Ectodermal cell (in vitro differentiated cells): ENCODE measurements at regions not wholly inside any gene's neighbourhood (a gene's known extent, or its start where the extent isn't known, plus 50 kb on each side); places are given as distances from the start of the nearest gene placed in this dataset.

Experiments used
- H3K27ac ChIP-seq: 2 replicates; pipeline ENCODE4 v1.7.0; 2013; ENCODE audit warnings: mild to moderate bottlenecking, low read depth, low read length; ENCODE audit not compliant: insufficient read depth, poor library complexity, severe bottlenecking
- H3K27me3 ChIP-seq: 2 replicates; pipeline ENCODE4 v1.7.0; 2013; ENCODE audit warnings: mild to moderate bottlenecking, low read length; ENCODE audit not compliant: insufficient read depth, control insufficient read depth, poor library complexity, severe bottlenecking
- H3K36me3 ChIP-seq: one replicate; pipeline ENCODE4 v1.7.0; 2013; ENCODE audit warnings: low read length; ENCODE audit not compliant: control insufficient read depth, insufficient read depth
- H3K4me1 ChIP-seq: one replicate; pipeline ENCODE4 v1.7.0; 2013; ENCODE audit warnings: low read length; ENCODE audit not compliant: control insufficient read depth, insufficient read depth
- H3K4me3 ChIP-seq: 2 replicates; pipeline ENCODE4 v1.7.0; 2013; ENCODE audit warnings: low read depth, low read length, control low read depth; ENCODE audit not compliant: insufficient read depth
- H3K9me3 ChIP-seq: 2 replicates; pipeline ENCODE4 v1.7.0; 2013; ENCODE audit warnings: mild to moderate bottlenecking, low read length, moderate library complexity; ENCODE audit not compliant: control insufficient read depth
- WGBS, 2 experiments: methylation state at CpG; one replicate each; pipeline ENCODE4 v1.1.7; 2013; ENCODE audit warnings: missing lambda C conversion rate in 2 of 2; 5-methylcytosine and 5-hydroxymethylcytosine counted together

DNA sequence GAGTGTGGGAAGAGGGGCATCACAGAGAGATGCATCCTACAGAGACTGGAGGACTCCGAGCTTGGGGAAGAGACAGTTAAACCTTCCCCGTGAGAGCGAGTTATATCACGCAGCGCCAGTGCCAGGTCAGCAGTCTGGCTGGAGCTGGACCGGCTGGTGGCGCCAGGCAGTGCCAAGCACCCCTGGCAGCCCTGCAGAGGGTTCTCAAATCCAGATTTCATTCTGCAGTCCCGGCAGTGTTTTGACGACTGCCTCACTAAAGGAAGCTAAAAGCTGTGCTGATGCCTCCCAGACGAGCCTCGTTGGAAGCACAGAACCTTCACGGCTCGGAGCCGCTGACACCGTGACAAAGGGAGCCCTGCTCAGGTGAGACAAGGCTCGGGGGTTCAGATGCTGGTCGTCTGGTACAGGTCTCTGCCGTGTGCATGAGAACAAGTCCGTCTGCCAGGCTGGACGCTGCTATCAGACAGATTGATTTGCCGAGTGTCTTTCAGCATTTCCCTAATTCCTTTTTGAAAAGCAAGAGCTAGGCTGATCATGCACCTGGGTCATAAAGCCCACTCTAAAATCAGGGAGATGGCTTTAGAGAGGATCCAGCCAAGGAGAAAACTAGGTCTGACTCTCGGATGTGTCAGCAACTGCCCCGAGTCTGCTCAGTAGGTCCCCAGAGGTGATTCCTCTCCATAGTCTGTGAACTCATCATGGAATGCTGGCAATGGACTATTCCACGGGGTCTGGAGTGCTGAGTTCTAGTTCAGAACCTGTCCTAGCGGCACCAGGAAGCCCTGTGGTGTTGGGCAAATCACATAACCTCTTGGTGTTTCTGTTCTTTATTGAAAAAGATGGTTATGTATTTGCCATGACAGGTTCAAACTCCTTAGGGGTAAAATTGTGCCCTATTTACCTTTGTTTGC is 240.6 kb downstream of the SOX11 start:
- Histone ChIP-seq H3K36me3 (no peaks in the 10 kb centered on the region), H3K9me3 (no peaks in the 10 kb centered on the region), H3K27me3 (no peaks in the 10 kb centered on the region), H3K4me1 (peaks cover 6% of the 10 kb centered on the region), H3K27ac (no peak overlapping the region), H3K4me3 (no peak overlapping the region)
- 92% methylated on average over 25 of the region's 25 CpGs for WGBS, 2 experiments

DNA sequence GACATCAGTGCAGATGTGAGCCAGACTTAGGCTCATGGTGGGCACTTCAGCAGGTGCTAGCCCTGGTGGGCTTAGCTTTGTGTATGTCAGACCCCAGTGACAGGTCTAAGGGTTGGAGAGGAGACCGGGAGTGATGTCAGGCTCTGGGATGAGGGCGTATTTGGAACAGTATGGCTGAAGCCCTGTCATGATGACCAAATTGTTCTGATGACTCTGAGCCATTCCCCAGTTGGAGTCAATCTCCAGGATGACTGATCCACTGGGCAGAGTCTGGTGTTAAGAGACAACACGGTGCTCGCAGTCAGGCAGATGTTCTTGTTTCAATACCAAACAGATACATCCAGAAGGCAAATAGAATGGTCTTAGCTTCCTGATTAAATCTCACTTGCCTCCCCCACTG is 241.5 kb downstream of the SOX11 start:
- no peaks in the 10 kb centered on the region for H3K36me3 ChIP-seq
- no peak overlapping the region for H3K27ac ChIP-seq
- H3K27me3 ChIP-seq = no peaks in the 10 kb centered on the region
- 84% methylated on average over 4 of the region's 4 CpGs for WGBS, 2 experiments
- H3K4me1 ChIP-seq = peaks cover 15% of the 10 kb centered on the region
- H3K9me3 ChIP-seq = no peaks in the 10 kb centered on the region
- H3K4me3 ChIP-seq = no peak overlapping the region

DNA sequence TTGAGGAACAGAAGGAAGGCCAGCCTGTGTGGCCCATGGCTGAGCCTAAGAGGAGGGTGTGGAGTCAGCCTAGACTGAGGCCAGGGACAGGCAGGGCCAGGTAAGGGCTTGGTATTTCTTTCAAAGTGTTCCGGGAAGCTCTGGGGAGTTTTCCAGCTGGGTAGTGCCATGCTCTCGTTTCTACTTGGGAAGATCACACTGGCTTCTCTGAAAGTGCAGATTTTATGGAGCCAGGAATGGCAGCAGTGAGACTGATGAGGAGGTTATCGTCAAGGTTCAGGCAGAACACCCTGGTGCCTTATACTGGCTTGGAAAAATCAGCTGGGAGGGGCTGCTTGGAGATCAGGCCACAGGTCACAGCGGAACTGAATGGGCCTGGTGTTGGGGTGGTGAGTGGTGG is 245.1 kb downstream of the SOX11 start:
- Histone ChIP-seq H3K4me3 (no peak overlapping the region), H3K36me3 (no peaks in the 10 kb centered on the region), H3K27ac (no peak overlapping the region), H3K27me3 (no peaks in the 10 kb centered on the region), H3K9me3 (no peaks in the 10 kb centered on the region), H3K4me1 (peaks cover 16% of the 10 kb centered on the region)
- 90 to 91% methylated on average over 4 of the region's 4 CpGs for WGBS, 2 experiments

DNA sequence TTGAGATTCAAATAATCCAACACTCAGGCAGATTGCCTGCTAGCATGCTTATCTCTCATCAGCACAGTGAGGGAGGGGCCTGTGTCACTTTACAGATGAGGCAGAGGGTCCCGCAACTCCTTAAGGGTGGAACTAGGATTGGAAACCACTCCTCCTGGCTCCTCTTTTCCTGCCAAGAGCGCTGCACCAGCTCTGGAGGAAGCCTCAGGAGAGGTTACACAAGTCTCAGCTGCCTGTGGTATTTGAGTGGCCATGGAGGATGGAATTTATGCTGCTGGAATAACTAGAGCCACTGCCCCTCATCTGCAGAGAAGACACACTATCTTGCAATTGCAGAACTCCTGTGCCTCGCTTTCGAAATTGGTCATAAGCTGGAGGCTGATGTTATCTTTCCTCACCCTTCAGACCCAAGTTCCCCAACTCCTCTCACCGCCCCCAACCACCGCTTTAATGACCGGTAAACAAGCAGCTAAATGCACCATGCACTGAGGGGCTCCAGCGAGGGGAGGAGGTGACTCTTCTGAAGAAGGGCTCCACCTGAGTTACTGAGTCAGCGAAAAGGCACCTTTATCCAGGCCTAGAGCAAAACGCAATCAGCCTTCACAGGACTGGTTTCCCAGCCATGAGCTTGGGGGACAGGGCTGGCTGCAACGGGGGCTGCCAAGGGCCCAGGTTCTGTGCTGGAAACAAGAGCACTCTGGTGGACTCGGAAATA is 245.8 kb downstream of the SOX11 start:
- Histone ChIP-seq H3K27me3 (no peaks in the 10 kb centered on the region), H3K36me3 (no peaks in the 10 kb centered on the region), H3K4me1 (peaks cover 16% of the 10 kb centered on the region), H3K9me3 (no peaks in the 10 kb centered on the region), H3K4me3 (no peak overlapping the region), H3K27ac (no peak overlapping the region)
- WGBS, 2 experiments = 79 to 82% methylated on average over 11 to 12 of the region's 12 CpGs

DNA sequence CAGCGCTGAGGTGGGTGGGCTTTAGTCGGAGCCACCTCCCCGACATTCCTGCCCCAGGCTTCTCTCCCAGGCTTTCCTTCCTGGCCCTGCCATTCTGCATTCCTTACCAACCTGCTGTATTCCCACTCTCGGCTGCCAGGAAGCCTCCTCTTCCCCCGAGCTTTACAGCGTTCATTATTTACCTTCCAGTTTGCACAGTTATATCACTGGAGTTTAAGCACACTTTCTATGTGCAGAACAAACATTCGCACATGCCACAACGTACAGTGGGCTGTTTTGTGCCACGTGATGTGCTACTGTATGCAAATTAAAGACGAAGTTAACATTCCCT is 246.3 kb downstream of the SOX11 start:
- H3K36me3 ChIP-seq = no peaks in the 10 kb centered on the region
- H3K4me1 ChIP-seq = peaks cover 18% of the 10 kb centered on the region
- no peak overlapping the region for H3K27ac ChIP-seq
- H3K9me3 ChIP-seq = no peaks in the 10 kb centered on the region
- H3K27me3 ChIP-seq = no peaks in the 10 kb centered on the region
- no peak overlapping the region for H3K4me3 ChIP-seq
- WGBS, 2 experiments = 67 to 68% methylated on average over 10 of the region's 10 CpGs

DNA sequence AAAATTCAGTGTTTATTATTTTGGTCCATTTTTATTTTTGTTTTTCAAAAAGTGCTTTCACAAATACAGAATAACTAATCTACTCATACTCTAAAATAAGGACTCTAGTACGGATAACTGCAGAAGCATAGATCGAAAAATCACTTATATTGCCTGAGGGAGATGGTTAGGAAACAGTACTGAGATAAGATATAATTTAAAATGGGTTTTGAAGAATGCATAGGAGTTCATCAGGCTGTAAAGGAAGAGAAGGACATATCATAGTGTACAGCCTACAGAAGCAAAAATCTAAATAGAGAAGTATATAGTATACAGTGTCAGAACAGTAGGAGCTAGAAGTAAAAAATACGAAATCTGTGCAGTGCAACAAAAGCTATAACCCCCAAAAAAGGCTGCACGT is 247.4 kb downstream of the SOX11 start:
- H3K4me1 ChIP-seq = peaks cover 24% of the 10 kb centered on the region
- no peaks in the 10 kb centered on the region for H3K27me3 ChIP-seq
- H3K9me3 ChIP-seq = no peaks in the 10 kb centered on the region
- H3K36me3 ChIP-seq = no peaks in the 10 kb centered on the region
- H3K4me3 ChIP-seq = no peak overlapping the region
- no peak overlapping the region for H3K27ac ChIP-seq
- WGBS, 2 experiments = 95 to 97% methylated on average over 4 of the region's 4 CpGs

DNA sequence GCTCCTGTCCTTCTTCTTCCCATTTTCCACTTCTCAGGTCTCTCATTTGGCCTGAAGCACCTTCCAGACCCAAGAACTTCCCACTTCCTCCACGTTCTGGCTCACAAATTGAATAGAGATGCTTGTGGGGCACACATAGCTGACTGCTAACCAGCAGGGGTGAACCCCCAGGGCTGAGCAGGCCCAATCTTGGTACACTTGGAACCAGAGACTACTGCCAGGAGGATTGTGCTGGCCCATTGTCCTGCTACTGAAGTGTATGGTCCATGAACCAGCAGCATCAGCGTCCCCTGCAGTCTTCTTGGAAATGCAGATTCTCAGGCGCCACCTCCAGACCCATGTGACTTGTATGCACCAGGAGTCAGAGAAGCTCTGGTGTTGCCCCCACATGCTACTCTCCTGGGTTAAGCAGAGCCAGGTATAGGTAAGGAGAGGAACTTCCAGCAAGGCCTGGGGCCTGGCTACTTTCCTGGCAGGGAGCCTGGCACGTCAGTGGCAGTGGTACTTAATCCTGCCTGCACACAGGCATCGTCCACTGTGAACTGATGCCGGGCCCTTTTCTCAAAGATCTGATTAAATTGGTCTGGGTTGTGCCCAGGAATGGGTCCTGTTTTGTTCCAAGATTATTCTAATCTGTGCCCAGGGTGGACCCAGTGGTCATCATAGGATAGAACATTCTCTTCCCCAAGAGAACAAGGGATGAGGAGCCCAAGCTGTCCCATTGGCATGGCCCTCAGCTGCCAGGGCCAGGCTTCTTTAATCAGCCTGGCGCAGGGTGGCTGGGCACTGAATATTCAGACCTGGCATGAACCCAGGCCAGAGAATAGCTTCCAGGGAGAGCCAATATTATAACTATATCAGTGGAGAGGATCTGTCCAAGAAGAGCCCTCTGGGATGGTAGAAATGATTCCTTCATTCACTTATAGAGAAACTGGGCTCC is 248.7 kb downstream of the SOX11 start:
- Histone ChIP-seq H3K4me1 (peaks cover 33% of the 10 kb centered on the region), H3K9me3 (no peaks in the 10 kb centered on the region), H3K36me3 (no peaks in the 10 kb centered on the region), H3K4me3 (no peak overlapping the region), H3K27ac (no peak overlapping the region), H3K27me3 (no peaks in the 10 kb centered on the region)
- 92 to 94% methylated on average over 7 of the region's 7 CpGs for WGBS, 2 experiments

DNA sequence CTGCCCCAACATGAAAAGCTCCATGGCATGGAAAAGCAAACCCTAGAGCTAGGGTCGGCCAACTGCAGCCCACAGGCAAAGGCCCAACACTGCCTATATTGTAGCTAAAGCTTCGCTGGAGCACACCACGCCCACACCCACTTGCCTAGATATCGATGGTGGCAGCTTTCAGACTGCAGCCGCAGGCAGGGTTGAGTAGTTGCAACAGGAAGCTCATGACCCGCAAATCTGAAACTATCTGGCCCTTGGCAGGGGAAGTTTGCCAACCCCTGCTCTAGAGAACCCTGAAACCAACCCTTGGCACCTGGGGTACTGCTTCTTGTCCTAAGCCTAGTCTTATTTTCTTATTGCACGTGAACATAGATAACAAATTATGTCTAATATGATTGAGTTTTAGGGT is 250.0 kb downstream of the SOX11 start:
- Histone ChIP-seq H3K4me1 (peaks cover 39% of the 10 kb centered on the region), H3K36me3 (no peaks in the 10 kb centered on the region), H3K27me3 (no peaks in the 10 kb centered on the region), H3K9me3 (no peaks in the 10 kb centered on the region), H3K4me3 (no peak overlapping the region), H3K27ac (no peak overlapping the region)
- WGBS, 2 experiments = 95 to 96% methylated on average over 7 of the region's 7 CpGs

DNA sequence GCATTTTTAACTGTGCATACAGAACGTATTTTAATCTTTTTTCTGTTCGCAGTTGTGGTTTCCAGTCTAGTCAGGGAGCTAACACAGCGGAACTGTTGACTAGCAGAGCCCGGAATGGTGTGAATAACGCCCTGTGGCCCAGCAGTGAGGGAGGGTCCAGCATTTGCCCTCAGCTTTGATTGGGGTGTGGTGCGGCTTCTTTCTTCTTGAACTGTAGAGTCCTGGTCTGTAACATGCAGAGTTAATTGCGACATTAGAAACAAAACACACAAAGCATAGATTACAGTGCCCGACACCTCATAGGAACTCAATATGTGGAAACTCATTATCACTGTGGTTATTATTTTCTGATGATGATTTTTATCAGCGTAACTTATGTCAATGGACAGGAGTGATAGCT is 253.6 kb downstream of the SOX11 start:
- no peaks in the 10 kb centered on the region for H3K36me3 ChIP-seq
- peak overlapping the region; percentile 99 for H3K27ac ChIP-seq
- H3K27me3 ChIP-seq = no peaks in the 10 kb centered on the region
- 30 to 37% methylated on average over 8 to 9 of the region's 9 CpGs for WGBS, 2 experiments
- H3K4me1 ChIP-seq = peaks cover 30% of the 10 kb centered on the region
- no peaks in the 10 kb centered on the region for H3K9me3 ChIP-seq
- H3K4me3 ChIP-seq = no peak overlapping the region
